Smooth muscle cell (in vitro differentiated cells): ENCODE measurements at regions not wholly inside any gene's neighbourhood (a gene's known extent, or its start where the extent isn't known, plus 50 kb on each side); places are given as distances from the start of the nearest gene placed in this dataset.
"Not testable (repeated sequence)": the region's sequence is repeated elsewhere in the genome, so short reads cannot be mapped to it uniquely, and the experiment has no call there.

Source experiments
- DNase-seq: peaks from one replicate; lab custom pipeline; 2025; ENCODE audit not compliant: unreplicated experiment; lab: John Stamatoyannopoulos, UW
- H2AFZ ChIP-seq: fragments of 200-600 bp; sonication (generic); 2 replicates; pipeline ENCODE4 v1.6.0; 2016; ENCODE audit warnings: antibody characterized with exemption, low read depth, mild to moderate bottlenecking
- H3F3A ChIP-seq: fragments of 200-600 bp; sonication (generic); 2 replicates; pipeline ENCODE4 v1.6.0; 2017; ENCODE audit warnings: antibody characterized with exemption, low read depth
- H3K27ac ChIP-seq: fragments of 200-600 bp; sonication (generic); 2 replicates; pipeline ENCODE4 v1.5.1; 2016; ENCODE audit warnings: low read depth, mild to moderate bottlenecking
- H3K27me3 ChIP-seq: fragments of 200-600 bp; sonication (generic); 2 replicates; pipeline ENCODE4 v1.6.1; 2016; ENCODE audit warnings: low read depth, mild to moderate bottlenecking
- H3K36me3 ChIP-seq: fragments of 200-600 bp; sonication (generic); 2 replicates; pipeline ENCODE4 v1.5.1; 2016; ENCODE audit warnings: low read depth
- H3K4me1 ChIP-seq: fragments of 200-600 bp; sonication (generic); 2 replicates; pipeline ENCODE4 v1.5.1; 2016; ENCODE audit warnings: low read depth
- H3K4me2 ChIP-seq: fragments of 200-600 bp; sonication (generic); 2 replicates; pipeline ENCODE4 v1.6.0; 2016; ENCODE audit warnings: mild to moderate bottlenecking
- H3K4me3 ChIP-seq: fragments of 200-600 bp; sonication (generic); 2 replicates; pipeline ENCODE4 v1.5.1; 2016; ENCODE audit warnings: mild to moderate bottlenecking
- H3K79me2 ChIP-seq: fragments of 200-600 bp; sonication (generic); 2 replicates; pipeline ENCODE4 v1.6.0; 2016; ENCODE audit warnings: low read depth, mild to moderate bottlenecking
- H3K9ac ChIP-seq: fragments of 200-600 bp; sonication (generic); 2 replicates; pipeline ENCODE4 v1.6.0; 2016; ENCODE audit warnings: low read depth
- H3K9me3 ChIP-seq: fragments of 200-600 bp; sonication (generic); replicated peaks from 2 replicates; pipeline ENCODE4 v1.5.1; 2016; ENCODE audit warnings: low read depth
- H4K20me1 ChIP-seq: fragments of 200-600 bp; sonication (generic); 2 replicates; pipeline ENCODE4 v1.6.0; 2016; ENCODE audit warnings: low read depth
- WGBS: methylation state at CpG from one replicate; pipeline ENCODE4 v1.1.7; 2016; ENCODE audit warnings: low lambda C conversion rate; 5-methylcytosine and 5-hydroxymethylcytosine counted together
- TF ChIP-seq, protein P1 (sequence below): fragments of 200-600 bp; sonication (generic); IDR thresholded peaks from 2 replicates; pipeline ENCODE4 v1.5.1; 2017; ENCODE audit warnings: borderline replicate concordance, mild to moderate bottlenecking, antibody characterized with exemption; ENCODE audit not compliant: insufficient read depth, poor library complexity, severe bottlenecking

DNA sequence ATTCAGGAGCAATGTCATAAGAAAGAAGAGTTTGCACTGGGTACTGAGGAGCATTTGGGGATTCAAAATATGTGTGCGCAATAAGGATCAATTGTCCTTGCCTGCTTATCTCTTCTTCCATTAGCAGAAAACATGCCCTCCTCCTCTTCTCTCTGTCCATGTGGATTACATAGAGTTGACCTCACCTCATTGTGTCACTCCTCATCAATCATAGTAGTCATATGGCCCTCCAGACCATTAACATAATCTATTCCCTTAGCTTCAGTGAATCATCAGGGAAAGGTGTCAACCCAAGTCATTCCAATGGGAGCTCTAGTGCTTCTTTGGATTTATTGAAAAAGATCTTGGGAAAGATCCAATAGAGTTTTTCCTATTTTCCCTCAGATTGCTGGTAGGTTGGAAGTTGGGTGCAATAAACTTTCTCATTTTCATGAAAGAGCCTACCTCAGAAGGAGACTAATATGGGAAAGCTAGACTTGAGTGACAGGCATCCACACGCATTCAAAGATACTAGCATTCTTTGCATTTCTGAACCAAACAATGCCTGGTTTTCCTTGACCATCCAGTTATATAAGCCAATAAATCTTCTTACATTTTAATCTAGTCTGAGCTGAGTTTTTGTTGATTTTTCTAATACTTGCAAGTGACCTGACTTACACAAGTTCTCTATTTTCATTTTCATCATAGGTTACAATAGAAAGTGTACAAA, 71.5 kb upstream of the FAM13C start:
- no peak for DNase-seq
- no peak overlapping the region for H3K4me2 ChIP-seq
- TF ChIP-seq, protein P1, sequence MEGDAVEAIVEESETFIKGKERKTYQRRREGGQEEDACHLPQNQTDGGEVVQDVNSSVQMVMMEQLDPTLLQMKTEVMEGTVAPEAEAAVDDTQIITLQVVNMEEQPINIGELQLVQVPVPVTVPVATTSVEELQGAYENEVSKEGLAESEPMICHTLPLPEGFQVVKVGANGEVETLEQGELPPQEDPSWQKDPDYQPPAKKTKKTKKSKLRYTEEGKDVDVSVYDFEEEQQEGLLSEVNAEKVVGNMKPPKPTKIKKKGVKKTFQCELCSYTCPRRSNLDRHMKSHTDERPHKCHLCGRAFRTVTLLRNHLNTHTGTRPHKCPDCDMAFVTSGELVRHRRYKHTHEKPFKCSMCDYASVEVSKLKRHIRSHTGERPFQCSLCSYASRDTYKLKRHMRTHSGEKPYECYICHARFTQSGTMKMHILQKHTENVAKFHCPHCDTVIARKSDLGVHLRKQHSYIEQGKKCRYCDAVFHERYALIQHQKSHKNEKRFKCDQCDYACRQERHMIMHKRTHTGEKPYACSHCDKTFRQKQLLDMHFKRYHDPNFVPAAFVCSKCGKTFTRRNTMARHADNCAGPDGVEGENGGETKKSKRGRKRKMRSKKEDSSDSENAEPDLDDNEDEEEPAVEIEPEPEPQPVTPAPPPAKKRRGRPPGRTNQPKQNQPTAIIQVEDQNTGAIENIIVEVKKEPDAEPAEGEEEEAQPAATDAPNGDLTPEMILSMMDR = no peak

DNA sequence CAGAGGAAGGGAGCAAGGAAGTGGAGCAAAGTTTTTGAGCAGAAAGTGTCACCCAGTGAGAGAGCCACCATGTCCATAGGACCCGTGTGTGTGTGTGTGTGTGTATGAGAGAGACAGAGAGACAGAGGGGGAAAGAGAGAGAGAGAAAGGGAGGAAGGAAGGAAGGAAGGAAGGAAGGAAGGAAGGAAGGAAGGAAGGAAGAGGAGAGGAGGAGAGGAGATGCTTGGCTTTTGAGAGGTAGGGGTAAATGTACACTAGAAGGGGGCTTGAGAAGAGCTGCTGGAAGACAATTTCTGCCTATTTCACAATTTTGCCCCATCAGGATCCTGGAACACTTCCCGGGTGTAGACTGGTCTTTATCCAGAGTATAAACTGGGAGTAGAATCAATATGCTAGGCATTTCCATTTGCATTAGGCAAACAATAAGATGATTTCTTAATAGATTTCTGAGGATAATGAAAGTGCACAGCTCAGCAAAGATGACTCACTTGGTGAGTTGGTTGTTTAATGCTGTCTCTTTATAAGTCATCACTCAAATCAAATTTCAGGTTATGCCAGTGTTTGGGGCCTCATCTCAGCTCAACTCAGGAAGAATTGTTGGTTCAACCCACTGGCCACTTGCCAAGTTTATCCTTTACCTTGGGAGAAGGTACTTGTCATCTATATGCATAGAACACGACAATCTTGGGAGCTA, 70.0 kb upstream of the FAM13C start:
- no peak overlapping the region for H3K4me3 ChIP-seq
- H3K79me2 ChIP-seq = no peaks in the 10 kb centered on the region
- H3K27ac ChIP-seq = no peak overlapping the region
- no peak for DNase-seq
- H3K4me1 ChIP-seq = no peaks in the 10 kb centered on the region
- WGBS = 85% methylated on average over 3 of the region's 3 CpGs
- no peak overlapping the region for H3K9ac ChIP-seq
- H3K36me3 ChIP-seq = no peaks in the 10 kb centered on the region
- no peaks in the 10 kb centered on the region for H4K20me1 ChIP-seq
- TF ChIP-seq, protein P1 = no peak
- H2AFZ ChIP-seq = no peak overlapping the region
- H3K27me3 ChIP-seq = no peaks in the 10 kb centered on the region
- H3K9me3 ChIP-seq = no peaks in the 10 kb centered on the region
- H3K4me2 ChIP-seq = no peak overlapping the region
- no peaks in the 10 kb centered on the region for H3F3A ChIP-seq

More for the DNA sequence above, 71.5 kb upstream of the FAM13C start:
- no peak overlapping the region for H3K4me3 ChIP-seq
- no peaks in the 10 kb centered on the region for H3K4me1 ChIP-seq
- H3K9me3 ChIP-seq = no peaks in the 10 kb centered on the region
- no peaks in the 10 kb centered on the region for H4K20me1 ChIP-seq
- H3K36me3 ChIP-seq = no peaks in the 10 kb centered on the region
- no peak overlapping the region for H3K9ac ChIP-seq
- no peak overlapping the region for H3K27ac ChIP-seq
- H2AFZ ChIP-seq = no peak overlapping the region
- no peaks in the 10 kb centered on the region for H3K27me3 ChIP-seq
- WGBS = 79% methylated on average over 2 of the region's 2 CpGs
- H3K79me2 ChIP-seq = no peaks in the 10 kb centered on the region
- H3F3A ChIP-seq = no peaks in the 10 kb centered on the region

DNA sequence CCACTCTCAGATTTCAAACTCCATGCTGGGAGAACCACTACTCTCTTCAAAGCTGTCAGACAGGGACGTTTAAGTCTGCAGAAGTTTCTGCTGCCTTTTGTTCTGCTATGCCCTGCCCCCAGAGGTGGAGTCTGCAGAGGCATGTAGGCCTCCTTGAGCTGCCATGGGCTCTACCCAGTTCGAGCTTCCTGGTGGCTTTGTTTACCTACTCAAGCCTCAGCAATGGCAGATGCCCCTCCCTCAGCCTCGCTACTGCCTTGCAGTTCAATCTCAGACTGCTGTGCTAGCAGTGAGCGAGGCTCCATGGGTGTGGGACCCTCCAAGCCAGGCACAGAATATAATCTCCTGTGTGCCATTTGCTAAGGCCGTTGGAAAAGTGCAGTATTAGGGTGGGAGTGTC, 51.4 kb upstream of the FAM13C start:
- H3K4me2 ChIP-seq, H2AFZ ChIP-seq, H3K9ac ChIP-seq, H3K27ac ChIP-seq, H3K79me2 ChIP-seq, H3K4me3 ChIP-seq, H4K20me1 ChIP-seq, H3K27me3 ChIP-seq, H3F3A ChIP-seq, H3K9me3 ChIP-seq, H3K4me1 ChIP-seq, DNase-seq, H3K36me3 ChIP-seq: not testable (repeated sequence)
- 70% methylated on average over 5 of the region's 5 CpGs for WGBS
